H1 (cell line): ENCODE measurements at regions not wholly inside any gene's neighbourhood (a gene's known extent, or its start where the extent isn't known, plus 50 kb on each side); places are given as distances from the start of the nearest gene placed in this dataset.
"Not testable (repeated sequence)": the region's sequence is repeated elsewhere in the genome, so short reads cannot be mapped to it uniquely, and the experiment has no call there.

Experiments
- EP300 ChIP-seq, 2 experiments: IDR thresholded peaks; 1 replicate in 1 of 2; 2 replicates in 1 of 2; pipeline ENCODE4 v1.6.1; 2011 to 2012; ENCODE audit warnings: low read depth in 2 of 2, low read length in 2 of 2, mild to moderate bottlenecking in 2 of 2, borderline replicate concordance in 1 of 2, inconsistent platforms in 1 of 2, moderate library complexity in 1 of 2
- FOSL1 ChIP-seq: IDR thresholded peaks from 2 replicates; pipeline ENCODE4 v1.6.1; 2011; ENCODE audit warnings: mild to moderate bottlenecking, low read depth, low read length, moderate library complexity; ENCODE audit not compliant: insufficient read depth
- HDAC2 ChIP-seq, 2 experiments: fragments of 300-600 bp in 1 of 2; sonication (generic) in 1 of 2; IDR thresholded peaks; 2 replicates each; pipeline ENCODE4 v1.6.1; 2011 to 2012; ENCODE audit warnings: low read depth in 2 of 2, low read length in 2 of 2, mild to moderate bottlenecking in 2 of 2, moderate library complexity in 2 of 2, borderline replicate concordance in 1 of 2, inconsistent platforms in 1 of 2
- MAFK ChIP-seq: IDR thresholded peaks from 2 replicates; pipeline ENCODE4 v1.6.1; 2012; ENCODE audit warnings: low read depth, mild to moderate bottlenecking, improper control_type of control experiment, low read length
- TAF1 ChIP-seq: IDR thresholded peaks from 2 replicates; pipeline ENCODE4 v1.6.1; 2011; ENCODE audit warnings: mild to moderate bottlenecking, low read depth, low read length
- TF ChIP-seq, protein P1 (sequence below), 3 experiments: IDR thresholded peaks; 1 replicate in 2 of 3; 2 replicates in 1 of 3; pipeline versions ENCODE4 v1.5.1 to v1.6.1; 2011; ENCODE audit warnings: low read length in 3 of 3, mild to moderate bottlenecking in 3 of 3, inconsistent platforms in 2 of 3, low read depth in 1 of 3, moderate library complexity in 1 of 3; ENCODE audit not compliant: insufficient read depth in 1 of 3; ENCODE audit errors: control extremely low read depth in 1 of 3

DNA sequence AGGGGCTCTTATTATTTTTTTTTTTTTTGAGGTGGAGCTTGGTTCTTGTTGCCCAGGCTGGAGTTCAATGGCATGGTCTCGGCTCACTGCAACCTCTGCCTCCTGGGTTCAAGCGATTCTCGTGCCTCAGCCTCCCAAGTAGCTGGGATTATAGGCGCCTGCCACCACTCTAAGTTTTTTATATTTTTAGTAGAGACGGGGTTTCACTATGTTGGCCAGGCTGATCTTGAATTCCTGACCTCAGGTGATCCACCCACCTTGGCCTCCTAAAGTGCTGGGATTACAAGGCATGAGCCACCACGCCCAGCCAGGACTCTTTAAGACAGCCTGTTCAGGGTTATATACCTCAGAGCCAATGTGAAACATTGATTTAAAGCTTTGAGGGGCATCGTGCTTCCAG lies 669.7 kb upstream of the TPTE start:
- not testable (repeated sequence) for TF ChIP-seq FOSL1; MAFK; HDAC2 (IDR thresholded peaks at IDR 0.05; ENCODE audit: borderline replicate concordance in 1 of 2, low read depth in 2 of 2, low read length in 2 of 2); EP300 (IDR thresholded peaks at IDR 0.05; ENCODE audit: borderline replicate concordance in 1 of 2, low read depth in 2 of 2, low read length in 2 of 2); TAF1
- TF ChIP-seq, protein P1, sequence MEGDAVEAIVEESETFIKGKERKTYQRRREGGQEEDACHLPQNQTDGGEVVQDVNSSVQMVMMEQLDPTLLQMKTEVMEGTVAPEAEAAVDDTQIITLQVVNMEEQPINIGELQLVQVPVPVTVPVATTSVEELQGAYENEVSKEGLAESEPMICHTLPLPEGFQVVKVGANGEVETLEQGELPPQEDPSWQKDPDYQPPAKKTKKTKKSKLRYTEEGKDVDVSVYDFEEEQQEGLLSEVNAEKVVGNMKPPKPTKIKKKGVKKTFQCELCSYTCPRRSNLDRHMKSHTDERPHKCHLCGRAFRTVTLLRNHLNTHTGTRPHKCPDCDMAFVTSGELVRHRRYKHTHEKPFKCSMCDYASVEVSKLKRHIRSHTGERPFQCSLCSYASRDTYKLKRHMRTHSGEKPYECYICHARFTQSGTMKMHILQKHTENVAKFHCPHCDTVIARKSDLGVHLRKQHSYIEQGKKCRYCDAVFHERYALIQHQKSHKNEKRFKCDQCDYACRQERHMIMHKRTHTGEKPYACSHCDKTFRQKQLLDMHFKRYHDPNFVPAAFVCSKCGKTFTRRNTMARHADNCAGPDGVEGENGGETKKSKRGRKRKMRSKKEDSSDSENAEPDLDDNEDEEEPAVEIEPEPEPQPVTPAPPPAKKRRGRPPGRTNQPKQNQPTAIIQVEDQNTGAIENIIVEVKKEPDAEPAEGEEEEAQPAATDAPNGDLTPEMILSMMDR (IDR thresholded peaks at IDR 0.05; ENCODE audit: control extremely low read depth in 1 of 3, insufficient read depth in 1 of 3, low read depth in 1 of 3, low read length in 3 of 3), result not testable (repeated sequence)
